NCI-H748 treated with DMSO at 0.1 percent for 48 hours (cell line): ENCODE measurements at regions not wholly inside any gene's neighbourhood (a gene's known extent, or its start where the extent isn't known, plus 50 kb on each side); places are given as distances from the start of the nearest gene placed in this dataset.
"Not testable (repeated sequence)": the region's sequence is repeated elsewhere in the genome, so short reads cannot be mapped to it uniquely, and the experiment has no call there.

Experiments
- DNase-seq: peaks from one replicate; lab custom pipeline; 2025; lab: John Stamatoyannopoulos, UW

- DNase-seq, result no peak
Measured at GRCh38 chr18:33854086-33854826, 276.2 kb downstream of the ASXL3 start.

GRCh38 chr18:33853187-33853586 is 275.2 kb downstream of the ASXL3 start:
- DNase-seq, result no peak

GRCh38 chr18:33851546-33852078 is 273.6 kb downstream of the ASXL3 start:
- no peak for DNase-seq

- no peak for DNase-seq
Measured at GRCh38 chr18:33849731-33850130, 271.7 kb downstream of the ASXL3 start.

GRCh38 chr18:33844232-33844631 is 266.2 kb downstream of the ASXL3 start:
- no peak for DNase-seq

- DNase-seq, result no peak
Measured at GRCh38 chr18:33841221-33841967, 263.4 kb downstream of the ASXL3 start.

- DNase-seq, result no peak
Measured at GRCh38 chr18:33840212-33840593, 262.2 kb downstream of the ASXL3 start.

- DNase-seq, result peak; percentile 95
Measured at GRCh38 chr18:33839452-33840211, 261.6 kb downstream of the ASXL3 start.

GRCh38 chr18:33838054-33838453 is 260.0 kb downstream of the ASXL3 start:
- no peak for DNase-seq

GRCh38 chr18:33837191-33837590 is 259.2 kb downstream of the ASXL3 start:
- DNase-seq, result peak; percentile 86

GRCh38 chr18:33836564-33836963 is 258.5 kb downstream of the ASXL3 start:
- DNase-seq, result peak; percentile 75

GRCh38 chr18:33835419-33835818 is 257.4 kb downstream of the ASXL3 start:
- no peak for DNase-seq

- no peak for DNase-seq
Measured at GRCh38 chr18:33833842-33834241, 255.8 kb downstream of the ASXL3 start.

GRCh38 chr18:33831424-33831823 is 253.4 kb downstream of the ASXL3 start:
- no peak for DNase-seq

- DNase-seq, result peak; percentile 21
Measured at GRCh38 chr18:33830213-33830612, 252.2 kb downstream of the ASXL3 start.

- no peak for DNase-seq
Measured at GRCh38 chr18:33828949-33829348, 250.9 kb downstream of the ASXL3 start.

- DNase-seq, result peak; percentile 81
Measured at GRCh38 chr18:33826151-33826550, 248.1 kb downstream of the ASXL3 start.

GRCh38 chr18:33821503-33821902 is 243.5 kb downstream of the ASXL3 start:
- DNase-seq, result no peak

GRCh38 chr18:33820517-33821371 is 242.7 kb downstream of the ASXL3 start:
- DNase-seq, result no peak

- DNase-seq, result not testable (repeated sequence)
Measured at GRCh38 chr18:33819692-33820343, 241.8 kb downstream of the ASXL3 start.

GRCh38 chr18:33818145-33818544 is 240.1 kb downstream of the ASXL3 start:
- no peak for DNase-seq
